CD4-positive, CD25-positive, alpha-beta regulatory T cell (primary cell): ENCODE measurements at regions not wholly inside any gene's neighbourhood (a gene's known extent, or its start where the extent isn't known, plus 50 kb on each side); places are given as distances from the start of the nearest gene placed in this dataset.

Source experiments
- ATAC-seq, 2 donors: fragments of 150-1000 bp; cut with Tn5 transposase; one replicate each; pipeline ENCODE4 v1.10.0; 2021; ENCODE audit warnings: low read depth in 2 of 2, moderate number of reproducible peaks in 2 of 2, moderate library complexity in 1 of 2
- DNase-seq, 3 donors: peaks; one replicate each; pipeline versions ENCODE4 v3.0.0 to v3.0.0-alpha.2; 2012 to 2022; ENCODE audit warnings: mixed read lengths in 1 of 3
- H3K27ac ChIP-seq: one replicate; pipeline ENCODE4 v1.7.0; 2013; ENCODE audit warnings: mild to moderate bottlenecking, low read length; ENCODE audit not compliant: insufficient read depth, poor library complexity, severe bottlenecking
- H3K27me3 ChIP-seq: one replicate; pipeline ENCODE4 v1.7.0; 2013; ENCODE audit warnings: low read length; ENCODE audit not compliant: control insufficient read depth, insufficient read depth
- H3K36me3 ChIP-seq: one replicate; pipeline ENCODE4 v1.7.0; 2013; ENCODE audit warnings: mild to moderate bottlenecking, low read length, moderate library complexity; ENCODE audit not compliant: control insufficient read depth, insufficient read depth
- H3K4me1 ChIP-seq: 2 replicates; pipeline ENCODE4 v1.7.0; 2013; ENCODE audit warnings: mild to moderate bottlenecking, low read length; ENCODE audit not compliant: insufficient read depth, control insufficient read depth, poor library complexity, severe bottlenecking
- H3K4me3 ChIP-seq: one replicate; pipeline ENCODE4 v1.7.0; 2013; ENCODE audit warnings: low read depth, mild to moderate bottlenecking, low read length, moderate library complexity
- H3K9me3 ChIP-seq, 2 experiments: 1 replicate in 1 of 2; 2 replicates in 1 of 2; pipeline ENCODE4 v1.7.0; 2013; ENCODE audit warnings: low read length in 2 of 2, mild to moderate bottlenecking in 1 of 2, moderate library complexity in 1 of 2; ENCODE audit not compliant: control insufficient read depth in 2 of 2
- H3K27ac Mint-ChIP-seq, 3 donors: one replicate each; pipeline ENCODE4 v1.8.0; 2020 to 2022; ENCODE audit warnings: mild to moderate bottlenecking in 3 of 3, mixed read lengths in 3 of 3, moderate library complexity in 2 of 3
- H3K27me3 Mint-ChIP-seq: one replicate; pipeline ENCODE4 v1.8.0; 2022; ENCODE audit warnings: mild to moderate bottlenecking, mixed read lengths
- H3K36me3 Mint-ChIP-seq: one replicate; pipeline ENCODE4 v1.8.0; 2020; ENCODE audit warnings: mixed read lengths
- H3K4me1 Mint-ChIP-seq, 4 donors: one replicate each; pipeline ENCODE4 v1.8.0; 2020 to 2022; ENCODE audit warnings: mixed read lengths in 4 of 4, mild to moderate bottlenecking in 1 of 4
- H3K4me3 Mint-ChIP-seq, 4 donors: one replicate each; pipeline ENCODE4 v1.8.0; 2020 to 2022; ENCODE audit warnings: mild to moderate bottlenecking in 4 of 4, mixed read lengths in 4 of 4, moderate library complexity in 3 of 4
- H3K9me3 Mint-ChIP-seq, 7 donors: one replicate each; pipeline ENCODE4 v1.8.0; 2020 to 2022; ENCODE audit warnings: mixed read lengths in 7 of 7, mild to moderate bottlenecking in 3 of 7, moderate library complexity in 2 of 7

DNA sequence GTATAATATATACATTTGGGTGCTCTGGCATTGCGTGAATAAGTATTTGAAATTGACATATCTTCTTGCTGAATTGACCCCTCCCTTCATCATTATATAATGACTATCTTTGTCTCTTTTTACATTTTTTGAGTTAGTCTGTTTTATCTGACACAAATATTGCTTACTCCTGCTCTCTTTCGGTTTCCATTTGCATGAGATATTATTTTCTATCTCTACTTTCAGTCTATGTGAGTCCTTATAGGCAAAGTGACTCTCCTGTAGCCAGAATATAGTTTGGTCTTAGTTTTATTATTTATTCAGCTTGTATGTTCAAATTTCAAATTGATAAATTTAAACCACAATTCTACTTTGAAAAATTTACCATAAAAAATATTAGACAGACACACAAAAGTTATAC is 491.0 kb downstream of the NAV3 start:
- H3K4me3 Mint-ChIP-seq = no peak overlapping the region
- no peak overlapping the region for H3K27ac Mint-ChIP-seq
- Histone ChIP-seq H3K4me3 (no peak overlapping the region), H3K4me1 (no peaks in the 10 kb centered on the region), H3K27me3 (no peaks in the 10 kb centered on the region), H3K9me3 (peaks cover 0 to 2% of the 10 kb centered on the region in 2 experiments), H3K36me3 (no peaks in the 10 kb centered on the region), H3K27ac (no peak overlapping the region)
- H3K27me3 Mint-ChIP-seq = no peaks in the 10 kb centered on the region
- no peaks in the 10 kb centered on the region for H3K36me3 Mint-ChIP-seq
- peaks cover 2 to 35% (median 5%) of the 10 kb centered on the region in 7 donors for H3K9me3 Mint-ChIP-seq
- DNase-seq (no peak), ATAC-seq (no peak)
- no peaks in the 10 kb centered on the region for H3K4me1 Mint-ChIP-seq

DNA sequence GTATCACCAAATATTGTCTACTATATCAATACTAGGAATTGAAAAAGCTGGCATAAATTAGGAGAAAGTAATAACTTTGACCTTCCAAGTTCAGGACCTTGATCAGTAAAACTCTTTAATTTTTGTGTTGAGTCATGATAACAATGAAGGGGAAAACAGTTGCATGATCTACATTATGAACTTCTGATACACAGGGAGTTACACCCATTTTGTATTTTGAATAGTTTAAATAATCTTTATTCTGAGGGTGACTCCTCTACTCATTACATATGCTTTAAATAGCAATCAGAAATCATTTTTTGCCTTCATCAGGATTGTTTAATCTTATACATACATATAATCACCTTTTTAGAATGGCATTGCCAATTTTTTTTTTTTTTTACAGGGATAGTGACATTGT is 492.5 kb downstream of the NAV3 start:
- no peak overlapping the region for H3K4me3 ChIP-seq
- no peaks in the 10 kb centered on the region for H3K4me1 ChIP-seq
- no peak overlapping the region for H3K27ac ChIP-seq
- Mint-ChIP-seq H3K36me3 (no peaks in the 10 kb centered on the region), H3K4me1 (no peaks in the 10 kb centered on the region), H3K9me3 (peaks cover 0 to 27% (median 5%) of the 10 kb centered on the region in 7 donors), H3K4me3 (no peak overlapping the region), H3K27me3 (no peaks in the 10 kb centered on the region), H3K27ac (no peak overlapping the region)
- ATAC-seq = no peak
- no peaks in the 10 kb centered on the region for H3K36me3 ChIP-seq
- no peak for DNase-seq
- H3K9me3 ChIP-seq = peaks cover 0 to 2% of the 10 kb centered on the region in 2 experiments
- H3K27me3 ChIP-seq = no peaks in the 10 kb centered on the region

DNA sequence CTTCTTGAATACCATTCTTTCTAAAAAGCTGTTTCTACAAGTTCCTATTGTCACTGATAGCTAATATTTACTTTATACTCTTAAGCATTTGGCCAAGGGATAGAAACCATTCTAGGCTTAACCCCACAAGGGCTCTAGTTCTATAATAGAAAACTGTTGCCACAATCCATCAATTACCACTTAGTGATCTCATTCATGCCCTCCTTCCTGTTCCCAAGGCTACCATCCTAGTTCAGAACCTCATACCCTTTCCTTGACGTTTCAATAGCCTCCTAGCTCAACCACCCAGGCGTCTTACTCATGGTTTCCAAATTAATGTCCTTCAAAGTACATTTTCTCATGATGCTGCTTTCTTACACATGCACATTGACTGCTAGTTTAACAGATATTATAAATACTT is 493.5 kb downstream of the NAV3 start:
- Histone ChIP-seq H3K27ac (no peak overlapping the region), H3K4me3 (no peak overlapping the region), H3K4me1 (no peaks in the 10 kb centered on the region), H3K9me3 (peaks cover 0 to 2% of the 10 kb centered on the region in 2 experiments), H3K36me3 (no peaks in the 10 kb centered on the region), H3K27me3 (no peaks in the 10 kb centered on the region)
- DNase-seq (no peak), ATAC-seq (no peak)
- Mint-ChIP-seq H3K27ac (no peak overlapping the region), H3K36me3 (no peaks in the 10 kb centered on the region), H3K27me3 (no peaks in the 10 kb centered on the region), H3K4me1 (no peaks in the 10 kb centered on the region), H3K9me3 (peaks cover 0 to 27% (median 4%) of the 10 kb centered on the region in 7 donors), H3K4me3 (no peak overlapping the region)

DNA sequence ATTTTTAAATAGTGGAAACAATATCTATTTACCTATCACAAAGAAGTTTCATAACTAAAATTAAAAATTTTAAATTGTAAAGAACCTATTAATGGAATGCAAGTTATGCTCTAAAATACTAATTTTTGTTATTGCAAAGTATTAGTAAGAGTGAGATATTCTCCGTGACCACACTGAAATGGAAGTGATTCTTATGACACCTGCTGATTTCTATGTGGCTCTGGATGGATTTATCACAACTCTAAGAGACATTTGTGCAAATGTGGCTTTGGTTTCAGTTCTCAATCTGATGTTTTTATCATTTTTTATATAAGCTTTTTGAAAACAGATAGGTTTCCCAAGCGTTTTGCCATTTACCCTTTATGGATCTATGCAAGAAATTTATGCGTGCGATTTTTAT is 497.8 kb downstream of the NAV3 start:
- H3K36me3 Mint-ChIP-seq = no peaks in the 10 kb centered on the region

DNA sequence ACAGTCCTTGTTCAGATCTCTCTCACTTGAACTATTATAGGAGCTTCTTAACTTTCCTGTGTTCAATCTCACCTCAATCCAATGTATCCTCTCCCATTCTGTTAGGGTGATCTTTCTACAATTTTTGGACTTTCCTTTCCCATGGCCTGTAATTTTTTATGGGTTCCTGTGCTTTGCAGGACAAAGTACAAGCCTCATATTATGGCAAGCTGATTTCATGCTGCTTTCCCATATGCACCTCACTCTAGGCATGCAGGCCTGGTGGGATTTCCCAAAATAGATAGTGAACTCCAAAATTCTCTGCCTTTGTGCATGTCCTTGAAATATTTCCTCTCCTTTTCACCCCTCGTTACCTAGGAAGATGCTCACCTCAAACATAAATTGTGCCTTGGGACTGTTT is 499.4 kb downstream of the NAV3 start:
- no peaks in the 10 kb centered on the region for H3K27me3 Mint-ChIP-seq
- Histone ChIP-seq H3K36me3 (no peaks in the 10 kb centered on the region), H3K27me3 (no peaks in the 10 kb centered on the region), H3K9me3 (no peaks in the 10 kb centered on the region), H3K4me3 (no peak overlapping the region), H3K27ac (no peak overlapping the region), H3K4me1 (no peaks in the 10 kb centered on the region)
- no peak overlapping the region for H3K4me3 Mint-ChIP-seq
- no peaks in the 10 kb centered on the region for H3K36me3 Mint-ChIP-seq
- ATAC-seq (no peak), DNase-seq (no peak)
- H3K4me1 Mint-ChIP-seq = no peaks in the 10 kb centered on the region
- no peak overlapping the region for H3K27ac Mint-ChIP-seq
- H3K9me3 Mint-ChIP-seq = peaks cover 0 to 17% (median 5%) of the 10 kb centered on the region in 7 donors

More for the DNA sequence above, 497.8 kb downstream of the NAV3 start:
- Mint-ChIP-seq H3K9me3 (peaks cover 0 to 24% (median 6%) of the 10 kb centered on the region in 7 donors), H3K4me3 (no peak overlapping the region), H3K4me1 (no peaks in the 10 kb centered on the region), H3K27ac (no peak overlapping the region), H3K27me3 (no peaks in the 10 kb centered on the region)
- no peak overlapping the region for H3K27ac ChIP-seq
- H3K4me1 ChIP-seq = no peaks in the 10 kb centered on the region
- DNase-seq = no peak
- H3K27me3 ChIP-seq = no peaks in the 10 kb centered on the region
- no peak overlapping the region for H3K4me3 ChIP-seq
- ATAC-seq = no peak
- H3K36me3 ChIP-seq = no peaks in the 10 kb centered on the region
- peaks cover 0 to 2% of the 10 kb centered on the region in 2 experiments for H3K9me3 ChIP-seq

DNA sequence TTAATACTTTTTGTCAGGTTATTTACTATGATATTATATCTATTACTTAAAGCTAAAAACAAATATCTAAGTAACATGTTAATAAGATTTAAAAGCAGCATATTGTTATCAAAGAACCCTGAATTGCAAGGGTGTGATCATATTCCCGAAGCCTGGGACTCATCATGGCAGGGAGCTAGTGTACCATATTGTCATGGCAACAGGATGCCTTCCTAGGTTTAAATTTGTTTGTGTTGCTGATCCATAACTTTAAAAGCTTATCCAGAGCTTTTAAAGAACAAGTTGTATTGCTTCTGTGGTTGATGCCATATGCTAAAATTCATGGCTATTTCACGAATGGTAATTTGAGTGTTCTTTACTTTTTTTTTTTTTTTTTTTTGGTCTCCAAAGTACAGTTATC is 500.5 kb downstream of the NAV3 start:
- ATAC-seq = no peak
- no peak overlapping the region for H3K27ac Mint-ChIP-seq

DNA sequence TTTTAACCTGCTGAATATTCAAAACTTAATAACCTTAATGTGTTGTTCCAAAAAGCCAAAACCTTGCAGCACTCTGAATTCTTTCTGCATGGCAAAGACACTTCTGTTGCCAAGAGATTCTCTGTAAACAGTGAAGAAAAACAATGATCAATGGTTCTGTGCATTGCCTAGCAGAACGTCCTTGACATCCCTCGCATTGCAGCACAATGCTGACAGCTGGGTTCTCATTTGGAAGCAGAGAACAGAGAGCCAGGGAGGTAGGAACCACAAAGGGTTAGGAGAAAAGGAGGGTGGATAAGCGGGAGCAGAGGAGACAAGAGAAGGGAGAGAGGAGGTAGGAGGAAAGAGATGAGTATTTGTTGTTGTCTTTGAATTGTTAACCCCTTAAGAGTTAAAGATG is 501.1 kb downstream of the NAV3 start:
- H3K27ac Mint-ChIP-seq = no peak overlapping the region
- no peaks in the 10 kb centered on the region for H3K9me3 ChIP-seq
- DNase-seq (no peak), ATAC-seq (no peak)
- no peaks in the 10 kb centered on the region for H3K36me3 ChIP-seq
- no peak overlapping the region for H3K27ac ChIP-seq
- H3K9me3 Mint-ChIP-seq = peaks cover 0 to 16% (median 6%) of the 10 kb centered on the region in 7 donors
- no peak overlapping the region for H3K4me3 Mint-ChIP-seq
- H3K4me3 ChIP-seq = no peak overlapping the region
- no peaks in the 10 kb centered on the region for H3K4me1 ChIP-seq
- H3K36me3 Mint-ChIP-seq = no peaks in the 10 kb centered on the region
- H3K27me3 ChIP-seq = no peaks in the 10 kb centered on the region
- H3K4me1 Mint-ChIP-seq = no peaks in the 10 kb centered on the region
- H3K27me3 Mint-ChIP-seq = no peaks in the 10 kb centered on the region

More for the DNA sequence above, 500.5 kb downstream of the NAV3 start:
- Histone ChIP-seq H3K9me3 (no peaks in the 10 kb centered on the region), H3K27ac (no peak overlapping the region), H3K4me3 (no peak overlapping the region), H3K27me3 (no peaks in the 10 kb centered on the region), H3K4me1 (no peaks in the 10 kb centered on the region), H3K36me3 (no peaks in the 10 kb centered on the region)
- Mint-ChIP-seq H3K9me3 (peaks cover 0 to 16% (median 6%) of the 10 kb centered on the region in 7 donors), H3K27me3 (no peaks in the 10 kb centered on the region), H3K4me1 (no peaks in the 10 kb centered on the region), H3K4me3 (no peak overlapping the region), H3K36me3 (no peaks in the 10 kb centered on the region)
- DNase-seq = no peak

DNA sequence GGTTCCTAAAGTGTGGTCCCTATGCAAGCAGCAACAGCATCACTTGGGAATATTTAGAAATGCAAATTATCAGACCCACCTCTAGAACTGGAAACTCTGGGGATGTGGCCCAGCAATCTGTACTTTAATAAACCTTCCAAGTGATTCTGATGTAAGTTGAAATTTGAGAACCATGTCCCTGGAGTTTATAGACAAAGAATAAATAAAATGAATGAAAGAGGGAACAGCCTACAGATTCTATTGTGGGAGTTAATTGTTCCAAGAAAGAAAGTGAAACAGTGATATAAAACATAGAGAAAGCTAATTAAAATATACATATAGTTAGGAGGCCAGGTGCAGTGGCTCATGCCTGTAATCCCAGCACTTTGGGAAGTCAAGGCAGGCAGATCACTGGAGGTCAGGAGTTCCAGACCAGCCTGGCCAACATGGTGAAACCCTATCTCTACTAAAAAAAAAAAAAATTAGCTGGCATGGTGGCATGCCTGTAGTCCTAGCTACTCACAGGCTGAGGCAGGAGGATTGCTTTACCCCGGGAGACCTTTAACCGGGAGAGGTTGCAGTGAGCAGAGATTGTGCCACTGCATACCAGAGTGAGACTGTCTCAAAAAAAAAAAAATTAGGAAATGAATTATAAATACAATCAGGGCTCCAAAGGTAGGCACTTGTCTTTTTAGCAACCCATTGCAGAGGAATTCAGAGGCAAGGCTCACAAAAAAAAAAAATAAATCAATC is 507.5 kb downstream of the NAV3 start:
- Mint-ChIP-seq H3K9me3 (peaks cover 0 to 21% (median 5%) of the 10 kb centered on the region in 7 donors), H3K4me1 (no peaks in the 10 kb centered on the region), H3K27me3 (no peaks in the 10 kb centered on the region), H3K27ac (no peak overlapping the region), H3K36me3 (no peaks in the 10 kb centered on the region), H3K4me3 (no peak overlapping the region)
- Histone ChIP-seq H3K9me3 (no peaks in the 10 kb centered on the region), H3K27me3 (no peaks in the 10 kb centered on the region), H3K27ac (no peak overlapping the region), H3K4me1 (no peaks in the 10 kb centered on the region), H3K4me3 (no peak overlapping the region), H3K36me3 (no peaks in the 10 kb centered on the region)
- DNase-seq (no peak), ATAC-seq (no peak)
